ENCODE measurements at regions not wholly inside any gene's neighbourhood (a gene's known extent, or its start where the extent isn't known, plus 50 kb on each side); places are given as distances from the start of the nearest gene placed in this dataset.

- H3K27ac ChIP-seq (ENCODE audit: insufficient read depth, low read depth, low read length): no peak overlapping the region
- H3K9ac ChIP-seq (replicated peaks; ENCODE audit: extremely low read depth, insufficient read depth, low read length): no peak overlapping the region
- no peak for DNase-seq (ENCODE audit: low read depth, low spot score)
- ChIA-PET CTCF (no interaction called here), POLR2A (no interaction called here)
- BruUV-seq (replicated peaks): no TSS peak
- H2AFZ ChIP-seq (ENCODE audit: low read depth, low read length): no peak overlapping the region
- H3K9me1 ChIP-seq (replicated peaks; ENCODE audit: control insufficient read depth, extremely low read depth, insufficient read depth, low read length): no peaks in the 10 kb centered on the region
- no peaks in the 10 kb centered on the region for H3K4me1 ChIP-seq (ENCODE audit: control insufficient read depth, extremely low read depth, insufficient read depth, low read length)
- no peak overlapping the region for H3K4me3 ChIP-seq (replicated peaks in 1 of 3; ENCODE audit: insufficient read depth in 1 of 3, low read depth in 1 of 3, low read length in 3 of 3)
- TF ChIP-seq JUN (IDR thresholded peaks at IDR 0.05; ENCODE audit: borderline replicate concordance, insufficient read depth, insufficient read length, low read depth): no peak
- TF ChIP-seq POLR2A (IDR thresholded peaks at IDR 0.05; ENCODE audit: low read depth, low read length): no peak
- TF ChIP-seq MAX (IDR thresholded peaks at IDR 0.05; ENCODE audit: insufficient read depth, insufficient read length): no peak
- no peak for TF ChIP-seq GATA2 (IDR thresholded peaks at IDR 0.05; ENCODE audit: insufficient read depth, insufficient read length, low read depth, low read length)
- no peak for TF ChIP-seq FOS (IDR thresholded peaks at IDR 0.05; ENCODE audit: borderline replicate concordance, insufficient read depth, low read length)
- TF ChIP-seq MYC (IDR thresholded peaks at IDR 0.05; ENCODE audit: low read depth, low read length): no peak
- no peak for TF ChIP-seq CTCF (IDR thresholded peaks at IDR 0.05; ENCODE audit: extremely low read depth in 1 of 2, insufficient read depth in 1 of 2, low read depth in 1 of 2, low read length in 2 of 2)
- no peak for TF ChIP-seq EZH2 (IDR thresholded peaks at IDR 0.05; ENCODE audit: borderline replicate concordance, low read depth, low read length, severe bottlenecking)
- no peak for TF ChIP-seq POLR2AphosphoS5 (IDR thresholded peaks at IDR 0.05; ENCODE audit: insufficient read depth, low read depth, low read length)
- no peaks in the 10 kb centered on the region for H3K36me3 ChIP-seq (ENCODE audit: control insufficient read depth in 2 of 2, extremely low read depth in 1 of 2, insufficient read depth in 2 of 2, low read length in 2 of 2)
- no peak overlapping the region for H3K4me2 ChIP-seq (ENCODE audit: insufficient read depth, low read length)
- dilution Hi-C loops (cut with MboI; ENCODE audit: extremely low pct_ligation_motif_present, low sequenced_read_pairs): no loop called here
- H3K9me3 ChIP-seq (replicated peaks; ENCODE audit: control insufficient read depth, insufficient read depth, low read length): no peaks in the 10 kb centered on the region
- no peaks in the 10 kb centered on the region for H3K79me2 ChIP-seq (ENCODE audit: control insufficient read depth, insufficient read depth, low read length)
- H4K20me1 ChIP-seq (replicated peaks; ENCODE audit: control insufficient read depth, extremely low read depth, insufficient read depth, low read length): no peaks in the 10 kb centered on the region
- intact Hi-C loops (cut with micrococcal nuclease): no loop called here
- H3K27me3 ChIP-seq (ENCODE audit: control insufficient read depth in 2 of 2, insufficient read depth in 2 of 2, low read length in 2 of 2): no peaks in the 10 kb centered on the region
- no peak for FAIRE-seq
Observed at GRCh38 chr15:85926834-85927233, 132.1 kb upstream of the KLHL25 start.

All from endothelial cell of umbilical vein (primary cell).